ENCODE measurements at regions not wholly inside any gene's neighbourhood (a gene's known extent, or its start where the extent isn't known, plus 50 kb on each side); places are given as distances from the start of the nearest gene placed in this dataset.

DNA sequence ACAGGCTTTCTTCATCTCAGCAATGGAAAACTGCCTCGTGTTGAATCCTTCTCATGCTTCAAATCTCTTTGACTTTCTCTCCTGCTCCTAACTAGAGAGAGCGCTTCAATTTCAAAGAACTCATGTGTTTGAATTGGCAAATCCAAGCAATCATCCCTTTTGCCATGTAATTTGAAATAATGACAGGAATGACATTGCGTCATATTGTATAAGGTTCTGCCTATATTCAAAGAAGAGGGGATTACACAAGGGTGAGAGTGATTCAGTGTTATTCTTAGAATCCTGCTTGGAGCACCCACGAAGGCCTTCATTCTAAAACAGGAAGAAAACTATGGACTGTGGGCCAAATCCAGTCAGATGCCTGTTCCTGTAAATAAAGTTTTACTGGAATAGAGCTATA is 720.6 kb downstream of the JRKL start:
- BruUV-seq (replicated peaks), result no TSS peak
- Histone ChIP-seq H3K27ac (ENCODE audit: control insufficient read depth, insufficient read depth) (no peak overlapping the region), H3K27me3 (replicated peaks in 1 of 2; ENCODE audit: control insufficient read depth in 2 of 2, insufficient read depth in 2 of 2, low read length in 1 of 2) (no peaks in the 10 kb centered on the region), H3K4me3 (no peak overlapping the region), H2AFZ (ENCODE audit: control insufficient read depth, low read depth, low read length) (no peak overlapping the region), H3K9me3 (replicated peaks; ENCODE audit: control insufficient read depth, insufficient read depth, low read length) (no peaks in the 10 kb centered on the region), H3K4me2 (ENCODE audit: control insufficient read depth, insufficient read depth) (no peak overlapping the region), H4K20me1 (ENCODE audit: control insufficient read depth, insufficient read depth) (no peaks in the 10 kb centered on the region), H3K79me2 (ENCODE audit: control insufficient read depth, insufficient read depth, low read length) (no peaks in the 10 kb centered on the region), H3K4me1 (ENCODE audit: control insufficient read depth, insufficient read depth, low read length) (no peaks in the 10 kb centered on the region), H3K9ac (ENCODE audit: control insufficient read depth, insufficient read depth, low read length) (no peak overlapping the region), H3K36me3 (ENCODE audit: control insufficient read depth in 2 of 2, insufficient read depth in 2 of 2, low read length in 1 of 2) (no peaks in the 10 kb centered on the region)
- intact Hi-C loops (cut with micrococcal nuclease; ENCODE audit: unreplicated experiment) (no loop called here), in situ Hi-C loops (cut with MboI) (no loop called here)
- CTCF ChIA-PET, result interaction anchor here (1.2 to 1.5 kb wide), 4 partner anchors 9 to 31 kb away, joined by 3 to 4 read pairs (median 3); no protein-coding TSS in a partner anchor
- DNase-seq (ENCODE audit: low read depth, low spot score), result no peak
- 12% methylated on average over 4 of the region's 4 CpGs for WGBS (ENCODE audit: insufficient coverage, insufficient replicate concordance, low lambda C conversion rate, missing lambda C conversion rate)
- POLR2A ChIA-PET, result no interaction called here
- no peak for ATAC-seq
- RAD21 ChIA-PET (ENCODE audit: unreplicated experiment), result interaction anchor here (1.9 kb wide), 1 partner anchor 17 kb away, joined by 7 read pairs; no protein-coding TSS in a partner anchor
- SMC1A ChIA-PET (ENCODE audit: uncharacterized antibody, unreplicated experiment), result interaction anchor here (1.7 to 4.4 kb wide), 3 partner anchors 28 to 31 kb away, joined by 5 to 27 read pairs (median 9); no protein-coding TSS in a partner anchor
- no peak for FAIRE-seq
- TF ChIP-seq SREBF2 (IDR thresholded peaks at IDR 0.05; ENCODE audit: low read length) (no peak), CBX3 (IDR thresholded peaks at IDR 0.05; ENCODE audit: borderline replicate concordance, low read depth) (no peak), SUZ12 (IDR thresholded peaks at IDR 0.05; ENCODE audit: unreplicated experiment) (no peak), REST (IDR thresholded peaks at IDR 0.05; ENCODE audit: low read depth, low read length) (no peak), RUNX3 (IDR thresholded peaks at IDR 0.05; ENCODE audit: low read length) (no peak), YY1 (IDR thresholded peaks at IDR 0.05; ENCODE audit: low read depth, low read length) (no peak), ZBTB33 (IDR thresholded peaks at IDR 0.05) (no peak), MYC (IDR thresholded peaks at IDR 0.05; ENCODE audit: insufficient read depth, insufficient read length, insufficient replicate concordance, low read length, severe bottlenecking) (no peak), HDAC2 (IDR thresholded peaks at IDR 0.05) (no peak)

All from GM12878 (cell line).